H1 (cell line): ENCODE measurements at regions not wholly inside any gene's neighbourhood (a gene's known extent, or its start where the extent isn't known, plus 50 kb on each side); places are given as distances from the start of the nearest gene placed in this dataset.

Experiments used
- BRCA1 ChIP-seq: IDR thresholded peaks from 2 replicates; pipeline ENCODE4 v1.6.1; 2012; ENCODE audit warnings: low read depth, low read length, improper control_type of control experiment
- CEBPB ChIP-seq: IDR thresholded peaks from 2 replicates; pipeline ENCODE4 v1.6.1; 2012; ENCODE audit warnings: low read depth, low read length
- EZH2 ChIP-seq: fragments of 200-600 bp; sonication (generic); IDR thresholded peaks from 2 replicates; pipeline ENCODE4 v1.7.1; 2012; ENCODE audit warnings: low read depth, mild to moderate bottlenecking, moderate library complexity, low read length, inconsistent platforms; ENCODE audit not compliant: severe bottlenecking
- HDAC2 ChIP-seq, 2 experiments: fragments of 300-600 bp in 1 of 2; sonication (generic) in 1 of 2; IDR thresholded peaks; 2 replicates each; pipeline ENCODE4 v1.6.1; 2011 to 2012; ENCODE audit warnings: low read depth in 2 of 2, low read length in 2 of 2, mild to moderate bottlenecking in 2 of 2, moderate library complexity in 2 of 2, borderline replicate concordance in 1 of 2, inconsistent platforms in 1 of 2
- PHF8 ChIP-seq: fragments of 200-600 bp; sonication (generic); conservative IDR thresholded peaks from 2 replicates; pipeline ENCODE4 v1.7.1; 2012; ENCODE audit warnings: low read depth, mild to moderate bottlenecking, inconsistent platforms, low read length, moderate library complexity
- RAD21 ChIP-seq, 2 experiments: IDR thresholded peaks in 1 of 2; conservative IDR thresholded peaks in 1 of 2; 2 replicates each; pipeline ENCODE4 v1.6.1; 2011; ENCODE audit warnings: low read depth in 2 of 2, low read length in 2 of 2, improper control_type of control experiment in 1 of 2, inconsistent platforms in 1 of 2, mild to moderate bottlenecking in 1 of 2, moderate library complexity in 1 of 2
- RXRA ChIP-seq: IDR thresholded peaks from 2 replicates; pipeline ENCODE4 v1.6.1; 2011; ENCODE audit warnings: low read depth, mild to moderate bottlenecking, low read length, moderate library complexity; ENCODE audit not compliant: insufficient read depth
- SIX5 ChIP-seq: IDR thresholded peaks from 2 replicates; pipeline ENCODE4 v1.6.1; 2011; ENCODE audit warnings: mild to moderate bottlenecking, low read depth, low read length
- ZNF274 ChIP-seq: IDR thresholded peaks from 2 replicates; pipeline ENCODE4 v1.7.0; 2012; ENCODE audit warnings: low read length, borderline replicate concordance; ENCODE audit errors: extremely low read depth
- TF ChIP-seq, protein P1 (sequence below), 3 experiments: IDR thresholded peaks; 1 replicate in 2 of 3; 2 replicates in 1 of 3; pipeline versions ENCODE4 v1.5.1 to v1.6.1; 2011; ENCODE audit warnings: low read length in 3 of 3, mild to moderate bottlenecking in 3 of 3, inconsistent platforms in 2 of 3, low read depth in 1 of 3, moderate library complexity in 1 of 3; ENCODE audit not compliant: insufficient read depth in 1 of 3; ENCODE audit errors: control extremely low read depth in 1 of 3
- TF ChIP-seq, protein P2 (sequence below): IDR thresholded peaks from 2 replicates; pipeline ENCODE4 v1.6.1; 2011; ENCODE audit warnings: low read depth, mild to moderate bottlenecking, low read length; ENCODE audit not compliant: insufficient read depth

- TF ChIP-seq HDAC2 (IDR thresholded peaks at IDR 0.05; ENCODE audit: borderline replicate concordance in 1 of 2, low read depth in 2 of 2, low read length in 2 of 2) = no peak
- no peak for TF ChIP-seq EZH2
- no peak for TF ChIP-seq BRCA1
- TF ChIP-seq, protein P1, sequence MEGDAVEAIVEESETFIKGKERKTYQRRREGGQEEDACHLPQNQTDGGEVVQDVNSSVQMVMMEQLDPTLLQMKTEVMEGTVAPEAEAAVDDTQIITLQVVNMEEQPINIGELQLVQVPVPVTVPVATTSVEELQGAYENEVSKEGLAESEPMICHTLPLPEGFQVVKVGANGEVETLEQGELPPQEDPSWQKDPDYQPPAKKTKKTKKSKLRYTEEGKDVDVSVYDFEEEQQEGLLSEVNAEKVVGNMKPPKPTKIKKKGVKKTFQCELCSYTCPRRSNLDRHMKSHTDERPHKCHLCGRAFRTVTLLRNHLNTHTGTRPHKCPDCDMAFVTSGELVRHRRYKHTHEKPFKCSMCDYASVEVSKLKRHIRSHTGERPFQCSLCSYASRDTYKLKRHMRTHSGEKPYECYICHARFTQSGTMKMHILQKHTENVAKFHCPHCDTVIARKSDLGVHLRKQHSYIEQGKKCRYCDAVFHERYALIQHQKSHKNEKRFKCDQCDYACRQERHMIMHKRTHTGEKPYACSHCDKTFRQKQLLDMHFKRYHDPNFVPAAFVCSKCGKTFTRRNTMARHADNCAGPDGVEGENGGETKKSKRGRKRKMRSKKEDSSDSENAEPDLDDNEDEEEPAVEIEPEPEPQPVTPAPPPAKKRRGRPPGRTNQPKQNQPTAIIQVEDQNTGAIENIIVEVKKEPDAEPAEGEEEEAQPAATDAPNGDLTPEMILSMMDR (IDR thresholded peaks at IDR 0.05; ENCODE audit: control extremely low read depth in 1 of 3, insufficient read depth in 1 of 3, low read depth in 1 of 3, low read length in 3 of 3) = no peak
- TF ChIP-seq RAD21 (IDR thresholded peaks at IDR 0.05 in 1 of 2, conservative IDR thresholded peaks at IDR 0.05 in 1 of 2; ENCODE audit: low read depth in 2 of 2, low read length in 2 of 2) = no peak
- no peak for TF ChIP-seq ZNF274
- TF ChIP-seq CEBPB = no peak
- TF ChIP-seq SIX5 = no peak
- no peak for TF ChIP-seq PHF8
- TF ChIP-seq RXRA = no peak
- TF ChIP-seq, protein P2, sequence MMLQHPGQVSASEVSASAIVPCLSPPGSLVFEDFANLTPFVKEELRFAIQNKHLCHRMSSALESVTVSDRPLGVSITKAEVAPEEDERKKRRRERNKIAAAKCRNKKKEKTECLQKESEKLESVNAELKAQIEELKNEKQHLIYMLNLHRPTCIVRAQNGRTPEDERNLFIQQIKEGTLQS = no peak
Measured at GRCh38 chr7:73967832-73968290, 60.1 kb upstream of the ELN start.
